Thymus (tissue), 11 donors: ENCODE measurements at regions not wholly inside any gene's neighbourhood (a gene's known extent, or its start where the extent isn't known, plus 50 kb on each side); places are given as distances from the start of the nearest gene placed in this dataset.

ENCODE experiments used
- DNase-seq, 9 donors: peaks; one replicate each; pipeline ENCODE4 v3.0.0-alpha.2; 2013; ENCODE audit warnings: low spot score in 9 of 9, low read depth in 6 of 9, missing footprints in 1 of 9
- H3K27ac ChIP-seq, 2 donors: one replicate each; pipeline ENCODE4 v1.5.1; 2013; ENCODE audit warnings: control low read depth in 1 of 2, low read depth in 1 of 2, low read length in 1 of 2, mild to moderate bottlenecking in 1 of 2, moderate library complexity in 1 of 2
- H3K27me3 ChIP-seq, 2 donors: one replicate each; pipeline ENCODE4 v1.5.1; 2013; ENCODE audit warnings: low read length in 1 of 2; ENCODE audit not compliant: control insufficient read depth in 2 of 2, insufficient read depth in 1 of 2
- H3K36me3 ChIP-seq, 2 donors: one replicate each; pipeline ENCODE4 v1.5.1; 2013; ENCODE audit warnings: low read length in 1 of 2, mild to moderate bottlenecking in 1 of 2, moderate library complexity in 1 of 2; ENCODE audit not compliant: control insufficient read depth in 2 of 2, insufficient read depth in 2 of 2
- H3K4me1 ChIP-seq, 2 donors: one replicate each; pipeline ENCODE4 v1.5.1; 2013; ENCODE audit warnings: low read length in 2 of 2; ENCODE audit not compliant: control insufficient read depth in 2 of 2, insufficient read depth in 2 of 2
- H3K4me3 ChIP-seq, 2 donors: one replicate each; pipeline ENCODE4 v1.5.1; 2013; ENCODE audit warnings: low read length in 2 of 2, control low read depth in 1 of 2, mild to moderate bottlenecking in 1 of 2
- H3K9me3 ChIP-seq, 2 donors: one replicate each; pipeline ENCODE4 v1.5.1; 2013; ENCODE audit warnings: low read length in 1 of 2, mild to moderate bottlenecking in 1 of 2; ENCODE audit not compliant: control insufficient read depth in 2 of 2, insufficient read depth in 1 of 2
- WGBS: extraction: QIAGEN DNeasy Blood & Tissue Kit; methylation state at CpG from one replicate; pipeline ENCODE4 v1.1.7; 2013; 5-methylcytosine and 5-hydroxymethylcytosine counted together
- donor health status: healthy.

DNA sequence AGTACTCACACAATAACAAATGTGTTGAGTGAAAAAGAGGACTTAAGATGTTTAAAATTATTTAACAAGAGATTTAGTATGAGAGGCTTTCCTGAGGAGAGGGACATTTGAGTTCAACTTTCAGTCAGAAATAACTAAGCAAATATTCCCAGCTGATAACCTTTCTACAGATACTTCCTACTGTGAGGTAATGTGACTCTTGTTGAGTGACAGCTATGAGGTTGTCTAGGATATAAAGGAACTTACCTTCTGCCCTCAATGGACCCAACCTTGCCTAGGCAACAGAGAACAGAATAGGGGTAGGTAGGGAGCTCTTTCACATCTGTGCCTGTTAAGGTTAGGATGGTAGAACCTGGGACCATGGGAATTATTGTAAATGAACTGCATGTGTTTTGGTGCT, 54.7 kb downstream of the GLUD2 start:
- no peaks in the 10 kb centered on the region for H3K36me3 ChIP-seq
- no peaks in the 10 kb centered on the region for H3K9me3 ChIP-seq
- no peak overlapping the region for H3K4me3 ChIP-seq
- H3K27me3 ChIP-seq, result no peaks in the 10 kb centered on the region
- DNase-seq, result no peak
- H3K27ac ChIP-seq, result no peak overlapping the region
- H3K4me1 ChIP-seq, result no peaks in the 10 kb centered on the region

DNA sequence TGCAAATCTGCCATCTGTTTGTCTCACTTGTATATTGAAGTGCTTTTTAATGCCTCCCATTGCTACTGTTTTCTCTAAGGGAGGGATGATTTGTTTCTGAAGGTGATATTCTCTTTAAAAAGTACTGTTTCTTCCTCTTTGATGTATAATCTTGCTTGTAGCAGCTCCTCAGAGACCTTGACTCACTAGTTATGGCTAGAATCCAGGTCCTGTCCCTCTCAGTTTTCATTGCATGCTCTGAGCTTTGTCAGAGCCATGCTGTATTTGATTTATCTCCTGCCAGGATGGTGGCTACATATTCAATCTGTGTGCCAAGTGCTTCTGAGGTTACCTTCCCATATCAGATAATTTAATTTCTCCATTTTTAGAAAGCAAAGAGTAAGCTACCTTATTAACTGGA, 56.0 kb downstream of the GLUD2 start:
- Histone ChIP-seq H3K4me3 (no peak overlapping the region), H3K4me1 (no peaks in the 10 kb centered on the region), H3K36me3 (no peaks in the 10 kb centered on the region), H3K27me3 (no peaks in the 10 kb centered on the region), H3K9me3 (no peaks in the 10 kb centered on the region), H3K27ac (no peak overlapping the region)
- DNase-seq, result no peak

DNA sequence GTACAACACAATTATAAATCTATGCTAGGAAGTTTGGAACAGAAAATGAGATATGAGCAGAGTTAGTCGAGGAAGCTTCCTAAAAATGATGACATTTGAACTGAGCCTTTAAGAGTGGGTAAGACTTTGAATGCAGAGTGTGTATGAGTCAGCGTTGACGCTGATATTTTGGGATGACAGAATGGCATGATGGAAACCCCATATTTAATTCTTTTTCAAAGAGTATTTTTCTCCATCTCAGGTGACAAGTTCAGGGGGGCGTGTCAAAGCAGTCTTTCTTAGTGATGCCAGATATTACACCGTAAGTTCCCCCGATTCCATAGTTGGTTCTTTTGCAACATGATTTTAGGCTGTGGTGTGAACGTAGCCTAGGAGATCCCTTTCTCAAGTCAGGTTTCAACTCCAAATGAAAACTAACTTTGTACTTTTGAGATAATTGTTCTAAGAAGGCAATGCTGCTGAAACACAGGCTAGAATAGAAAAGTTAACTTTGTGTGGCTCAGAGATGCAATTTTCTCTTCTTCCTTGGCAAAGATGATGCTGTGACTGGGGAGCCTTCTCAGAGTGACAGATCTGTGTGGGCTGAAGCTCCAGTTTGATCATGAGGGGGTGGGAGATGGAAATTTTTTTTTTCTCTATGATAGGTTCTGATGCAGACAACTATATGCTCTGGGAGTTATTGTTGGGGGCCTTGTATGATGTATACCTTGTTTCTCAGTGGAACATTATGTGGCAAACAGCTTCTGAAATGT, 59.2 kb downstream of the GLUD2 start:
- WGBS, result 93% methylated on average over 7 of the region's 7 CpGs
- no peak overlapping the region for H3K4me3 ChIP-seq
- H3K36me3 ChIP-seq, result no peaks in the 10 kb centered on the region
- H3K27me3 ChIP-seq, result no peaks in the 10 kb centered on the region
- DNase-seq, result no peak
- H3K4me1 ChIP-seq, result no peaks in the 10 kb centered on the region
- H3K9me3 ChIP-seq, result no peaks in the 10 kb centered on the region
- no peak overlapping the region for H3K27ac ChIP-seq

DNA sequence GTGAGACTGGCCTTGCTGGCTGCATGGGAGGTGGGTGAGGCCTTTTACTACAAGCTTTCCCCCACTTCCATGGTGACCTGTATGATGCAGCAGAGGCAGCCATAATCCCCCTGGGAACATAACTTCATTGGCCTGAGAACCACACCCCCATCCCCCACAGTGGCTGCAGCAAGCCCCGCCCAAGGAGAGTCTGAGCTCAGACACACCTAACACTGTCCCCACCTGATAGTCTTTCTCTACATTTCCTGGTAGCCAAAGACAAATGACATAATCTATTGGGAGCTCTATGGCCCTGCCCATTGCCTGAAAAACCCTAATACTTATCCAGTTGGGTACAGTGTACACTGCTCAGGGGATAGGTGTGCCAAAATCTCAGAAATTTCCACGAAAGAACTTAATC, 62.6 kb downstream of the GLUD2 start:
- Histone ChIP-seq H3K4me3 (no peak overlapping the region), H3K27me3 (no peaks in the 10 kb centered on the region), H3K27ac (no peak overlapping the region), H3K36me3 (no peaks in the 10 kb centered on the region), H3K9me3 (no peaks in the 10 kb centered on the region), H3K4me1 (no peaks in the 10 kb centered on the region)
- 84% methylated on average over 2 of the region's 2 CpGs for WGBS
- DNase-seq, result no peak

- 91% methylated on average over 3 of the region's 3 CpGs for WGBS
- H3K4me1 ChIP-seq, result no peaks in the 10 kb centered on the region
- H3K4me3 ChIP-seq, result no peak overlapping the region
- no peaks in the 10 kb centered on the region for H3K27me3 ChIP-seq
- no peak overlapping the region for H3K27ac ChIP-seq
- DNase-seq, result no peak
- no peaks in the 10 kb centered on the region for H3K36me3 ChIP-seq
- H3K9me3 ChIP-seq, result no peaks in the 10 kb centered on the region
Observed at GRCh38 chrX:121110536-121110935, 63.1 kb downstream of the GLUD2 start.

GRCh38 chrX:121114691-121115090, 67.3 kb downstream of the GLUD2 start:
- no peak for DNase-seq
- Histone ChIP-seq H3K27ac (no peak overlapping the region), H3K4me3 (no peak overlapping the region), H3K27me3 (no peaks in the 10 kb centered on the region), H3K9me3 (no peaks in the 10 kb centered on the region), H3K4me1 (no peaks in the 10 kb centered on the region), H3K36me3 (no peaks in the 10 kb centered on the region)
- 95% methylated on average over 1 of the region's 1 CpG for WGBS

GRCh38 chrX:121120690-121121605, 73.5 kb downstream of the GLUD2 start:
- Histone ChIP-seq H3K27me3 (no peaks in the 10 kb centered on the region), H3K4me3 (no peak overlapping the region), H3K36me3 (no peaks in the 10 kb centered on the region), H3K9me3 (no peaks in the 10 kb centered on the region), H3K4me1 (no peaks in the 10 kb centered on the region), H3K27ac (no peak overlapping the region)
- DNase-seq, result no peak
- 92% methylated on average over 4 of the region's 4 CpGs for WGBS

DNA sequence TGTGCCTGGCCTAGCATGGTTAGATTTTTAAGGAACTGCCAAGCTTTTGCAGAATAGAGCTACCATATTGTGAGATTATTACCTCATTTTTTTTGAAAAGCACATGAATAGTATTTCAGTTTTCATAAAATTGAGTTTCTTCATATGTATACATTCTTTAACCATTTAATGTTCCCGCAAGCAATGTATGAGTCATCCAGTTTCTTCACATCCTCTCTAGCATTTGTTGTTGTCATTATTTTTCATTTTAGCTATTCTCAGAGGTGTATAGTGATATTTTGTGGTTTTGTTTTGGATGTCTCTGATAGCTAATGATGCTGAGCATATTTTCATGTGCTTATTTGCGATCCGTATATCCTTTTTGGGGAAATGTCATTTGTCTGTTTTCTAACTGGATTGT, 74.9 kb downstream of the GLUD2 start:
- Histone ChIP-seq H3K27me3 (no peaks in the 10 kb centered on the region), H3K36me3 (no peaks in the 10 kb centered on the region)
- WGBS, result 96% methylated on average over 3 of the region's 3 CpGs

More for the DNA sequence above, 74.9 kb downstream of the GLUD2 start:
- no peak overlapping the region for H3K27ac ChIP-seq
- H3K4me1 ChIP-seq, result no peaks in the 10 kb centered on the region
- no peak overlapping the region for H3K4me3 ChIP-seq
- H3K9me3 ChIP-seq, result no peaks in the 10 kb centered on the region
- DNase-seq, result no peak
